Cardiac muscle cell (in vitro differentiated cells and primary cell): ENCODE measurements at regions not wholly inside any gene's neighbourhood (a gene's known extent, or its start where the extent isn't known, plus 50 kb on each side); places are given as distances from the start of the nearest gene placed in this dataset.

Source experiments
- DNase-seq, 2 donors: peaks; one replicate each; pipeline versions ENCODE4 v3.0.0 to v3.0.0-alpha.2; 2010 to 2017; ENCODE audit warnings: low read depth in 1 of 2, low spot score in 1 of 2
- H3K27ac ChIP-seq: fragments of 200-600 bp; sonication (generic); 2 replicates; pipeline ENCODE4 v1.5.1; 2016
- H3K27me3 ChIP-seq: fragments of 200-600 bp; sonication (generic); 2 replicates; pipeline ENCODE4 v1.6.0; 2016; ENCODE audit warnings: control low read depth
- H3K36me3 ChIP-seq: fragments of 200-600 bp; sonication (generic); 2 replicates; pipeline ENCODE4 v1.5.1; 2016; ENCODE audit warnings: control low read depth
- H3K4me1 ChIP-seq: fragments of 200-600 bp; sonication (generic); 2 replicates; pipeline ENCODE4 v1.8.1; 2017; ENCODE audit warnings: low read depth, mild to moderate bottlenecking, mixed run types
- H3K4me3 ChIP-seq: fragments of 200-600 bp; sonication (generic); 2 replicates; pipeline ENCODE4 v1.5.1; 2016; ENCODE audit warnings: mild to moderate bottlenecking
- H3K9me3 ChIP-seq: fragments of 200-600 bp; sonication (generic); 2 replicates; pipeline ENCODE4 v1.5.1; 2017; ENCODE audit warnings: low read depth, mild to moderate bottlenecking, control low read depth
- CTCF ChIP-seq: IDR thresholded peaks from 2 replicates; pipeline ENCODE4 v1.5.1; 2012; ENCODE audit warnings: low read depth, mild to moderate bottlenecking, low read length

- no peak for TF ChIP-seq CTCF
- H3K27me3 ChIP-seq: peaks cover 17% of the 10 kb centered on the region
- H3K4me3 ChIP-seq: no peak overlapping the region
- no peaks in the 10 kb centered on the region for H3K4me1 ChIP-seq
- H3K36me3 ChIP-seq: no peaks in the 10 kb centered on the region
- H3K9me3 ChIP-seq: no peaks in the 10 kb centered on the region
- H3K27ac ChIP-seq: no peak overlapping the region
- no peak for DNase-seq
These were observed 164.8 kb upstream of the RORA start for GRCh38 chr15:61393949-61394348.

GRCh38 chr15:61393524-61393923, 164.4 kb upstream of the RORA start:
- H3K27ac ChIP-seq: no peak overlapping the region
- H3K4me3 ChIP-seq: no peak overlapping the region
- DNase-seq: no peak
- H3K27me3 ChIP-seq: peaks cover 17% of the 10 kb centered on the region
- no peaks in the 10 kb centered on the region for H3K36me3 ChIP-seq
- no peaks in the 10 kb centered on the region for H3K9me3 ChIP-seq
- no peaks in the 10 kb centered on the region for H3K4me1 ChIP-seq
- no peak for TF ChIP-seq CTCF

GRCh38 chr15:61390138-61390537, 161.0 kb upstream of the RORA start:
- no peaks in the 10 kb centered on the region for H3K9me3 ChIP-seq
- H3K27ac ChIP-seq: no peak overlapping the region
- no peak for TF ChIP-seq CTCF
- H3K4me1 ChIP-seq: no peaks in the 10 kb centered on the region
- no peak overlapping the region for H3K4me3 ChIP-seq
- DNase-seq: no peak
- no peaks in the 10 kb centered on the region for H3K36me3 ChIP-seq
- H3K27me3 ChIP-seq: peaks cover 17% of the 10 kb centered on the region

GRCh38 chr15:61389334-61390028, 160.4 kb upstream of the RORA start:
- no peak for DNase-seq
- Histone ChIP-seq H3K27me3 (peaks cover 10% of the 10 kb centered on the region), H3K9me3 (no peaks in the 10 kb centered on the region), H3K4me1 (no peaks in the 10 kb centered on the region), H3K36me3 (no peaks in the 10 kb centered on the region), H3K4me3 (no peak overlapping the region), H3K27ac (no peak overlapping the region)
- TF ChIP-seq CTCF: no peak

- TF ChIP-seq CTCF: no peak
- no peak overlapping the region for H3K4me3 ChIP-seq
- H3K27me3 ChIP-seq: peaks cover 4% of the 10 kb centered on the region
- H3K9me3 ChIP-seq: no peaks in the 10 kb centered on the region
- H3K36me3 ChIP-seq: no peaks in the 10 kb centered on the region
- DNase-seq: no peak
- H3K27ac ChIP-seq: no peak overlapping the region
- no peaks in the 10 kb centered on the region for H3K4me1 ChIP-seq
These were observed 158.6 kb upstream of the RORA start for GRCh38 chr15:61387675-61388074.
